ENCODE measurements at regions not wholly inside any gene's neighbourhood (a gene's known extent, or its start where the extent isn't known, plus 50 kb on each side); places are given as distances from the start of the nearest gene placed in this dataset.

- no peak overlapping the region for H4K8ac ChIP-seq (ENCODE audit: low read depth, low read length)
These were observed 118.7 kb downstream of the GAS1 start for GRCh38 chr9:86828631-86829030.

GRCh38 chr9:86827893-86828292 is 119.4 kb downstream of the GAS1 start:
- no peak overlapping the region for H2BK12ac ChIP-seq (ENCODE audit: low read length)
- H3K4me2 ChIP-seq (ENCODE audit: insufficient read depth, low read length, poor library complexity, severe bottlenecking) = no peak overlapping the region
- H2AK5ac ChIP-seq (ENCODE audit: low read depth, low read length) = no peak overlapping the region
- peaks cover 0 to 3% of the 10 kb centered on the region in 2 donors for H3K9me3 ChIP-seq (replicated peaks in 1 of 2; ENCODE audit: control insufficient read depth in 2 of 2, insufficient read depth in 1 of 2, low read depth in 1 of 2, low read length in 2 of 2)
- no peak overlapping the region for H3K4me3 ChIP-seq (ENCODE audit: low read length in 2 of 2)
- H3K18ac ChIP-seq (ENCODE audit: low read length) = no peak overlapping the region
- WGBS, 2 donors (ENCODE audit: extremely low coverage in 2 of 2, insufficient read length in 2 of 2, insufficient replicate concordance in 1 of 2) = no CpG with 5 or more reads among the region's 1 CpG
- H3K4ac ChIP-seq (ENCODE audit: low read length) = no peak overlapping the region
- no peaks in the 10 kb centered on the region for H3K4me1 ChIP-seq (ENCODE audit: control insufficient read depth in 2 of 2, insufficient read depth in 1 of 2, low read depth in 1 of 2, low read length in 2 of 2)
- no peak overlapping the region for H3K14ac ChIP-seq (ENCODE audit: low read length)
- H3K36me3 ChIP-seq (replicated peaks in 1 of 2; ENCODE audit: control insufficient read depth in 2 of 2, insufficient read depth in 2 of 2, low read length in 2 of 2) = no peaks in the 10 kb centered on the region
- H2BK15ac ChIP-seq (ENCODE audit: low read length) = no peak overlapping the region
- no peak overlapping the region for H3K9ac ChIP-seq (ENCODE audit: low read depth, low read length, poor library complexity)
- H3K23ac ChIP-seq (ENCODE audit: low read depth, low read length, poor library complexity) = no peak overlapping the region
- H2BK120ac ChIP-seq (ENCODE audit: low read depth, low read length) = no peak overlapping the region
- H3K27ac ChIP-seq (replicated peaks; ENCODE audit: low read length) = no peak overlapping the region
- no peak overlapping the region for H2AFZ ChIP-seq (ENCODE audit: low read length)
- H2BK5ac ChIP-seq (ENCODE audit: low read length) = no peak overlapping the region
- DNase-seq (ENCODE audit: low spot score) = no peak
- H4K91ac ChIP-seq (ENCODE audit: low read depth, low read length, poor library complexity) = no peak overlapping the region
- H4K8ac ChIP-seq (ENCODE audit: low read depth, low read length) = no peak overlapping the region
- H3K79me1 ChIP-seq (ENCODE audit: low read depth, low read length) = no peaks in the 10 kb centered on the region
- H3K27me3 ChIP-seq (ENCODE audit: control insufficient read depth in 3 of 3, insufficient read depth in 3 of 3, low read depth in 1 of 3, low read length in 3 of 3) = no peaks in the 10 kb centered on the region

More at GRCh38 chr9:86828631-86829030, 118.7 kb downstream of the GAS1 start:
- Histone ChIP-seq H2BK120ac (ENCODE audit: low read depth, low read length) (no peak overlapping the region), H2BK5ac (ENCODE audit: low read length) (no peak overlapping the region), H3K27ac (replicated peaks; ENCODE audit: low read length) (no peak overlapping the region), H3K14ac (ENCODE audit: low read length) (no peak overlapping the region), H2AFZ (ENCODE audit: low read length) (no peak overlapping the region), H2AK5ac (ENCODE audit: low read depth, low read length) (no peak overlapping the region), H3K9ac (ENCODE audit: low read depth, low read length, poor library complexity) (no peak overlapping the region), H3K18ac (ENCODE audit: low read length) (no peak overlapping the region), H3K4me2 (ENCODE audit: insufficient read depth, low read length, poor library complexity, severe bottlenecking) (no peak overlapping the region), H4K91ac (ENCODE audit: low read depth, low read length, poor library complexity) (no peak overlapping the region), H3K27me3 (ENCODE audit: control insufficient read depth in 3 of 3, insufficient read depth in 3 of 3, low read depth in 1 of 3, low read length in 3 of 3) (no peaks in the 10 kb centered on the region), H3K4ac (ENCODE audit: low read length) (no peak overlapping the region), H3K79me1 (ENCODE audit: low read depth, low read length) (no peaks in the 10 kb centered on the region), H2BK12ac (ENCODE audit: low read length) (no peak overlapping the region), H3K36me3 (replicated peaks in 1 of 2; ENCODE audit: control insufficient read depth in 2 of 2, insufficient read depth in 2 of 2, low read length in 2 of 2) (no peaks in the 10 kb centered on the region), H3K23ac (ENCODE audit: low read depth, low read length, poor library complexity) (no peak overlapping the region), H3K4me3 (ENCODE audit: low read length in 2 of 2) (no peak overlapping the region), H2BK15ac (ENCODE audit: low read length) (no peak overlapping the region), H3K4me1 (ENCODE audit: control insufficient read depth in 2 of 2, insufficient read depth in 1 of 2, low read depth in 1 of 2, low read length in 2 of 2) (no peaks in the 10 kb centered on the region), H3K9me3 (replicated peaks in 1 of 2; ENCODE audit: control insufficient read depth in 2 of 2, insufficient read depth in 1 of 2, low read depth in 1 of 2, low read length in 2 of 2) (peaks cover 0 to 3% of the 10 kb centered on the region in 2 donors)
- DNase-seq (ENCODE audit: low spot score) = no peak
- no CpG with 5 or more reads among the region's 4 CpGs for WGBS, 2 donors (ENCODE audit: extremely low coverage in 2 of 2, insufficient read length in 2 of 2, insufficient replicate concordance in 1 of 2)

- Histone ChIP-seq H3K23ac (ENCODE audit: low read depth, low read length, poor library complexity) (no peak overlapping the region), H3K27me3 (ENCODE audit: control insufficient read depth in 3 of 3, insufficient read depth in 3 of 3, low read depth in 1 of 3, low read length in 3 of 3) (no peaks in the 10 kb centered on the region), H2BK15ac (ENCODE audit: low read length) (no peak overlapping the region), H3K18ac (ENCODE audit: low read length) (no peak overlapping the region), H3K36me3 (replicated peaks in 1 of 2; ENCODE audit: control insufficient read depth in 2 of 2, insufficient read depth in 2 of 2, low read length in 2 of 2) (no peaks in the 10 kb centered on the region), H3K79me1 (ENCODE audit: low read depth, low read length) (no peaks in the 10 kb centered on the region), H3K4me2 (ENCODE audit: insufficient read depth, low read length, poor library complexity, severe bottlenecking) (no peak overlapping the region), H3K4me3 (ENCODE audit: low read length in 2 of 2) (no peak overlapping the region), H4K8ac (ENCODE audit: low read depth, low read length) (no peak overlapping the region), H3K14ac (ENCODE audit: low read length) (no peak overlapping the region), H2BK12ac (ENCODE audit: low read length) (no peak overlapping the region), H2AFZ (ENCODE audit: low read length) (no peak overlapping the region), H3K27ac (replicated peaks; ENCODE audit: low read length) (no peak overlapping the region), H3K4me1 (ENCODE audit: control insufficient read depth in 2 of 2, insufficient read depth in 1 of 2, low read depth in 1 of 2, low read length in 2 of 2) (peaks cover 0 to 6% of the 10 kb centered on the region in 2 donors), H3K4ac (ENCODE audit: low read length) (no peak overlapping the region), H2BK120ac (ENCODE audit: low read depth, low read length) (no peak overlapping the region), H3K9me3 (replicated peaks in 1 of 2; ENCODE audit: control insufficient read depth in 2 of 2, insufficient read depth in 1 of 2, low read depth in 1 of 2, low read length in 2 of 2) (peaks cover 0 to 5% of the 10 kb centered on the region in 2 donors), H4K91ac (ENCODE audit: low read depth, low read length, poor library complexity) (no peak overlapping the region), H2AK5ac (ENCODE audit: low read depth, low read length) (no peak overlapping the region), H3K9ac (ENCODE audit: low read depth, low read length, poor library complexity) (no peak overlapping the region), H2BK5ac (ENCODE audit: low read length) (no peak overlapping the region)
- no peak for DNase-seq (ENCODE audit: low spot score)
- no CpG with 5 or more reads among the region's 2 CpGs for WGBS, 2 donors (ENCODE audit: extremely low coverage in 2 of 2, insufficient read length in 2 of 2, insufficient replicate concordance in 1 of 2)
These were observed 122.0 kb downstream of the GAS1 start for GRCh38 chr9:86825299-86825698.

GRCh38 chr9:86822006-86822801 is 125.1 kb downstream of the GAS1 start:
- no peak overlapping the region for H3K4me3 ChIP-seq (ENCODE audit: low read length in 2 of 2)
- no peak overlapping the region for H2AFZ ChIP-seq (ENCODE audit: low read length)
- H4K91ac ChIP-seq (ENCODE audit: low read depth, low read length, poor library complexity) = no peak overlapping the region
- no peaks in the 10 kb centered on the region for H3K36me3 ChIP-seq (replicated peaks in 1 of 2; ENCODE audit: control insufficient read depth in 2 of 2, insufficient read depth in 2 of 2, low read length in 2 of 2)
- no peaks in the 10 kb centered on the region for H3K79me1 ChIP-seq (ENCODE audit: low read depth, low read length)
- no peak overlapping the region for H2AK5ac ChIP-seq (ENCODE audit: low read depth, low read length)
- no peak overlapping the region for H3K18ac ChIP-seq (ENCODE audit: low read length)
- H3K4me2 ChIP-seq (ENCODE audit: insufficient read depth, low read length, poor library complexity, severe bottlenecking) = no peak overlapping the region
- no CpG with 5 or more reads among the region's 6 CpGs for WGBS, 2 donors (ENCODE audit: extremely low coverage in 2 of 2, insufficient read length in 2 of 2, insufficient replicate concordance in 1 of 2)
- peaks cover 2 to 8% of the 10 kb centered on the region in 2 donors for H3K9me3 ChIP-seq (replicated peaks in 1 of 2; ENCODE audit: control insufficient read depth in 2 of 2, insufficient read depth in 1 of 2, low read depth in 1 of 2, low read length in 2 of 2)
- H3K4ac ChIP-seq (ENCODE audit: low read length) = no peak overlapping the region
- no peak overlapping the region for H3K23ac ChIP-seq (ENCODE audit: low read depth, low read length, poor library complexity)
- no peak overlapping the region for H2BK15ac ChIP-seq (ENCODE audit: low read length)
- H3K4me1 ChIP-seq (ENCODE audit: control insufficient read depth in 2 of 2, insufficient read depth in 1 of 2, low read depth in 1 of 2, low read length in 2 of 2) = peaks cover 0 to 6% of the 10 kb centered on the region in 2 donors
- no peak overlapping the region for H2BK12ac ChIP-seq (ENCODE audit: low read length)
- H4K8ac ChIP-seq (ENCODE audit: low read depth, low read length) = no peak overlapping the region
- DNase-seq (ENCODE audit: low spot score) = no peak
- no peak overlapping the region for H2BK120ac ChIP-seq (ENCODE audit: low read depth, low read length)
- H3K14ac ChIP-seq (ENCODE audit: low read length) = no peak overlapping the region
- no peak overlapping the region for H3K9ac ChIP-seq (ENCODE audit: low read depth, low read length, poor library complexity)
- no peaks in the 10 kb centered on the region for H3K27me3 ChIP-seq (ENCODE audit: control insufficient read depth in 3 of 3, insufficient read depth in 3 of 3, low read depth in 1 of 3, low read length in 3 of 3)
- H3K27ac ChIP-seq (replicated peaks; ENCODE audit: low read length) = no peak overlapping the region
- H2BK5ac ChIP-seq (ENCODE audit: low read length) = no peak overlapping the region

All from neuronal stem cell (in vitro differentiated cells).